ENCODE measurements at regions not wholly inside any gene's neighbourhood (a gene's known extent, or its start where the extent isn't known, plus 50 kb on each side); places are given as distances from the start of the nearest gene placed in this dataset.

DNA sequence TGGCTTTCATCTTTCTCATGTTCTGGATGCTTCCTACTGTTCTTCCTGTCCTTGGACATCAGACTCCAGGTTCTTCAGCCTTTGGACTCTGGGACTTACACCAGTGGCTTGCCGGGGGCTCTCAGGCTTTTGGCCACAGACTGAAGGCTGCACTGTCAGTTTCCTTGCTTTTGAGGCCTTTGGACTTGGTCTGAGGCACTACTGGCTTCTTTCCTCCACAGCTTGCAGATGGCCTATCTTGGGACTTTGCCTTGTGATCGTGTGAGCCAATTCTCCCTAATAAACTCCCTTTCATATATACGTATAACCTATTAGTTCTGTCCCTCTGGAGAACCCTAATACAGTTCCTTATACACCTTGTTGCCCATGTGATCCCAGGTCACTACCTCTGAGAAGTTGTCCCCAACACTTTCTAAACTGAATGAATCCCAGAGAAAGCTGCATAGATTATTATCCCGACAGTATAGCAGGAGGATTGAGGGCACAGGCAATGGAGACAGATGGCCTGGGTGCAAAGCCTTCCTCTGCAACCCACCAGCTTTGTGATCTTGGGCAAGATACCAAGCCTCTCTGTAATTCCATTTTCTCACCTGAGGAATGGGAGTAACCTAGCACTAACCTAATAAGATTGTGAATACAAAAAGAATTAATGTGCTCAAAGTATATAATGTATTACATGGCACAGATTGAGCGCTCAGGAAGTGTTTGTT is 449.6 kb upstream of the BRINP1 start:
- no peak for DNase-seq

DNA sequence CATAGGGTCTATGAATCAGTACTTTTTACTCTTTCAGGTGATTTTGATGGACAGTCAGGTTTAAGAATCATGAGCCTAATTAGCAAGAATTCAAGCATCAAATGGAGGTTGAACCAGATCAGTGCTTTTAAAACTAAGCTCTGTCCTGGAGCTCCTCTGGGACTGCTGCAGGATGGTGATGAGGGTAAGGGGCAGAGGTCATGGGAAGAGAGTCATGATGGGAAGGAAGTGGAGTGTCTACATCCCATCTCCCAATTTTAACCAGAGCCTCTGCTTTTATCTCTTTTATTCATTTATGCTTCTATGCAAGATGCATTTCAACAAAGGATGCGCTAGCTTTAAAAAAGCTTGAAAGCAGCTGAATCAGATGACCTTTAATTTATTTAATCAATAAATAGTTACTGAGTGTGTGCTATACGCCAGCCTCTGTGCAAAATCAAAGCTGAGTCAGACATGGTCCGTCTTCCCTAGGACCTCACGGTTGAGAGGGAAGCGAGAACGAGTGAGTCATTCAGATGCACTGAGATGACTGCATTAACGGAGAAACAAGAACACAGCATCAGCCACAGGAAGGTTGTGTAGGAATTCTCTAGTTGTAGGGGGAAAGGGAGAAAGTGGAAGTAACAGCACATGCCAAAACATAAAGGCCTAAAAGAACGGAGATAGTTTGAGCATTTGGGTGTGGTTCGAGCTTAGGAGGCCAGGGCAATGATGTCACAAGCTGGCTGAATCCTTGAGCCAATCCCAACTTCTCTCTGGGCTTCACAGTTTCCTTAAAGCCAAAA is 441.6 kb upstream of the BRINP1 start:
- DNase-seq = no peak

DNA sequence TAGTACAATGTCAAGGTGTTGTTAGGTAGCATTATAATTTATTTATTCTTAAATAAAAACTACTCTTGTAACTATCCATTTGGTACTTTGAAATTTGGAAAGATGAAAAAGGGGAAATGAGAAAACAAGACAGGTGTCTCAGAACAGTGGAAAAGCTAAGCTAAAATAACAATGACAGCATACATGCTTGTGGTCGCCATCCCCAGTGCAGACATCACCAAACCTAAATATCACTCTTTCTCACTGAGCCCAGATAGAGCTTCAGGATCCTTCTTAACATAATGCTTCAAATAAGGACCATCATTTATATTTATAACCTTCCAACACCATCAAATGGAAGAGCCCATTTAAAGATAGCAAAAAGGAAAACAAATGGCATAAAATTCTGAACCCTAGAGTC is 434.4 kb upstream of the BRINP1 start:
- DNase-seq = no peak

DNA sequence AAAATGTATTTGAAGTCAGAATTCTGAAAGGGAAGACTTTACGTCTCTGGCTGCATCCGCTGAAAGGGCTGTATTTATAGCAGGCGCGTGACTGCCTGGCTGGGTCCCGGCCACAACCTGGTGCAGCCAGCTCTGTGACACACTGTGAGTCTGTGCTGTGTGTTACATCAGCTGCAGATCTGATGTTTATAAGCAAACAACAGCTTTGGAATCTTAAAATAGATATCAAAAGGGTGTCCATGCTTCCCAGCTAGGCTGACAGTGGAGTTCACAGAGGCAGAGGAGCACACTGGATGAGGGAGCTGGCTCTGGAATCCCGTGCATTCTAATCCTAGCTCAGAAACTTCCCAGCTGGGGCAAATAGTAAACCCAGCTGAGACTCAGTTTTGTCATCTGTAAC is 433.4 kb upstream of the BRINP1 start:
- no peak for DNase-seq

DNA sequence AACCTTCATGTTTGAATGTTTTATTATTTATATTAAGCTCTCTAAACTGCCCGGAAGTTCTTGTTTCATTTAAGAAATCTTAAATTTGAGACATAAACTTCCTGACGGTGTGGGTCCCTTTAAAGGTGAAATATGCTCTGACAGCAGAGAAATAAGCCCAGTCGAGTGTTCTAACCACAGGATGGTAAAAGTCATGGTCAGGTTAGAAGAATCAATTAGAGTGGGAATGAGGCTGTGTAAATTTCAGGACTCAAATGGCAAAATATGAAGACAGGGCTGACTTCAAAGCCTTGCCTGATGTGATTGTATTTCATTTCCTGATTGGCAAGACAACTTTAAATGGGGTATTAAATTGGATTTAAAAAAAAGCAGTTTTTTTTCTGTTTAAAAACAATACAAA is 432.9 kb upstream of the BRINP1 start:
- DNase-seq = no peak

DNA sequence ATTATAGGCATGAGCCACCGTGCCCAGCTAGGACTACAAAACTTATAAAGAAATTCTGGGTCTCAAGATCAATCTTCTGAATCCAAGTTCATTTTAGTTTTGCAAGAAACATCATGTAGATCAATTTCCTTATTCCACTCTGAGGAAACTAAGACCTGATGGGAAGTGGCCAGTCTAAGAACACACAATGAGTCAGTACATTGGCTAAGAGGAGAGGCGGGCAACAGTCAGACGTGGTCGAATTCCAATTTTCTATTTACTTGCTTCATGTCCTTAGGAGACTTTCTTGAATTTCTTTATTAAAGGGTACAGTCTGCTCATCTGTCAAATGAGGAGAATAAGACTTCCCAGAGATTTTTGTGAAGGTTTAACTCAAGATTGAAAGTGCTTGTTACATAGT is 432.1 kb upstream of the BRINP1 start:
- no peak for DNase-seq

DNA sequence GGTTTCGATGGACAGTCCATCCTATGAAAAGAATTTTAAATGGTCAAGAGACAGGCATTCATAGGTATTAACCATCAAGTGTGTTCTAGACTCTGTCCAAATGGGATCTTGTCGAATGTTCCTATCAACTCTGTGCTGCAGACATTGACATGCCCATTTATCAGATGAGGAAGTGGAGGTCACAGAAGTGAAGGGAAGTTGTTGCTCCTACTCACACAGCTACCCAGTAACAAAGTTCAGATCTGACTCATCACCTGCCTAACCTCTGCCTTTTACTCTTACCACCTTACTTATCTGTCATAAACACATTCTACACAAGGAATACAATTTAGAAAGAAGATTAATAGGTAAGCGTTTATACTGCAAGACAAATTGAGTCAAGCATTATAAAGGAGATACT is 426.2 kb upstream of the BRINP1 start:
- DNase-seq = no peak

DNA sequence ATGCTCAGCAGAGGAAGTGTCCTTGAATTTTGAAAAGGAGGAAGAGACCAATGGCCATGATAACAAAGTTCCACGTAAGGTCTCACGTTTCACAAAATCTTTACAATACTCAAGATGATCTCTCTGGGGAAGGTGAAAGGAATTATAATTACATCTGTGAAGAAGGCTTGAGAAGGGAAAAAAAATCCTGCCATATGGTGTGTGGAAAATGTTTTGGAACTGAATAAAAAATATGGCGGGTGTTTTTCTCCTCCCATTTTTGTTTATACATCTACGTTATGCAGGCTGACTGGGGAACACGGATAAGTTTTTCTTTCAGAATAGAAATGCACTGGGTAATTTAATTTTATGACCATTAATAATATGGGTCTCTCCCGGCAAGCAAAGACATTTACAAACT is 425.6 kb upstream of the BRINP1 start:
- no peak for DNase-seq

DNA sequence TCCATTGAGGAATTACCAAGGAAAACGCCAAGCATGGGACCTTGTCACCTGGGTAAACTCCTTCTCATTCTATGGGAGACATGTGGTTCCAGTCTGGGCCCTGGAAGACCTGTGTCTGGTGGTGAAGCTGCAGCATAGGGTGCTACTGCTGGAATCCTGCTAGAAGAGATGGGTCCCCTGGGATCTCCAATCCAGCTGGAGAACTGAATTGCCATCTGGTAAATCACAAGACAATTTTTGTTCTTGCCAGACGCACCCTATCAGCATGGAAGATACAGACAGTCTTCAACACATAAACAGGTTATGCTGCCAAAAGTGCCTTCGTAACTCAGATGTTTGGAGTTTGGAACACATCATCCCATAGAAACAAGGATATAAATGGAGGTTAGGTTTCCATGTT is 424.0 kb upstream of the BRINP1 start:
- no peak for DNase-seq

DNA sequence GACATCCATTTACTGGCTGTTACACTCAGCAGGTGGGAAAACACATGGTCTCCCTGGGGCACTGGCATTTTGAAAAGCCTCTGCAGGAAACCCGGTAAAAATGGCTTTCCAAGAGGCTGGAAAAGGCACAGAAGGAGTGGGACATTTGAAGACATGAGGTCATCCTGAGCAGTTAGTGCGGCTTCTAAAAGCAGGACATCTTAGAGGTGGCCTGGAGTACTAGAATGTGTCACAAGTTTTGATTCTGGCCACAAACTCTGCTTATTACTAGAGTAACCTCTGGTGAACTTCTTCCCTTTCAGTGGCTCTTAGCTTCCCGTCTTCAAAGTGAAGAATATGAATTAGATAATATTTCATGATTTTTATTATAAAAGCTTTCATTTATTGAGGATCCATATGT is 423.0 kb upstream of the BRINP1 start:
- DNase-seq = no peak

DNA sequence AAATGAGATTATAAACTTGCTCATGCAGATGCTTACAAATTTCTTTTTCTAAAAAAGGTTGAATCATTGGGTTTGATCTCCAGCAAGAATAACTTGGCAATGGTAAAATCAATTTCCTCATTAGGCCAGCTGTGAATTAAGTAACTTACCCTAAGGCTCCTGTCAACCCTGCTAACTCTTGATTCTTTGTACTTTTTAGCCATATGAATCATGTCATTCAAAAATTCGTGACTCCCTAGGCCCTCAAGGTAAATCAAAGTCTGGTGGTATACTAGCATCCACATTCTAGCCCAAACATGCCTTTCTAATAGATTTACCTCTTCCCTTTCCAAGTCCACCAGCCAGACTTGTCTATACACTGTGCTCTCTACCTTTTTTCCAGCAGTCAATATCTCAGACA is 420.8 kb upstream of the BRINP1 start:
- no peak for DNase-seq

DNA sequence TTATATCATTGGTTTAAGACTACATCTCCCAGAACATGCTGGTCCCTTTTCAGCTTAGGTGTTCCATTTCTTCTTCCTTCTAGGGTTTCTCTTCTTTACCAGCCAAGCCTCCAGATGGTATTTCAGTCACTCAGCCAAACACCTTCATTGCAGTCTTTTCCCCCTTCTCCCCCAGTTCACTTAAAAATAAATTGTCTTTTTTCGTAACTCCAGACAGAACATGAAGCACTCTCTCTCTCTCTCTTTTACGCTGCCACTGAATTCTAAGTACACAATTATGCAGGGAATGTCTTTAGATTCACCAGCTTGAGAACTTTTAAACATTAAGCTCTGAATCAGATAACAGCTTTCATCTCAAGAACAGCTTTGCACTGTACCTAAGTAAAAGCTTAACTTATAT is 419.7 kb upstream of the BRINP1 start:
- no peak for DNase-seq

DNA sequence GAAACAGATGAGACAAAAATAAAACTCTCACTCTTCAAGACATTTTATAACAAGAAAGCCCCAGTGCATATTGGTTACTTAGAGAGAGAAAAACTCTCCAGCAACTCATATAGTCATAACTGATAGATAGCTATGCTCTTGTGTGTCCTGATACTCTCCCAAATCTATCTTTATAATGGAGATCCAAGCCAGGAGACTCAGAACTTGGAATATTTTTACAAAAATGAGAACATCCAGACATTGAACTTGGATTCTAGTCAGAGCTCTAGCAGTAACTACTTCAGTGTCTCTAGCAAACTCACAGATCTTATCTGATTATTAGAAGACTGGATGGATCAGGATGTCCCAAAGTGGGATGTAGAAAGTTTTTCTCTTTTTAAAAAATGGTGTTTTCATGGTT is 412.7 kb upstream of the BRINP1 start:
- DNase-seq = no peak

DNA sequence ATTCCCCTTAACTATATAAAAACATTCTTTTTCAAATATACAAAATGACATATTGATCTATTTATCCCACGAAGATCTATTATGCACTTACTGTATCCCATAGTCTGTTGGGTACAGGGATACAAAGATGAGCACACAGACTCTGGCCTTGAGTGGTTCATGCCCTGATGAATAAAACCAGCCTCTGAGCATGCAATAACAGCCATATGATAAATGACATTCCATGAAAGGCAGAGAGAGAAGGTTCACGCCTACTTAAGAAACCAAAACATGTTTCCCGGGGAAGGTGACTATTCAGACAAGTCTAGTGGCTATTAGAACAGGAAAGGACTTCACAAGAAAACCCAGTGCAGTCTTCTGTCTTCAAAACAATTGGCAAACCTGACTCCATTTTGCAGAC is 406.2 kb upstream of the BRINP1 start:
- no peak for DNase-seq

DNA sequence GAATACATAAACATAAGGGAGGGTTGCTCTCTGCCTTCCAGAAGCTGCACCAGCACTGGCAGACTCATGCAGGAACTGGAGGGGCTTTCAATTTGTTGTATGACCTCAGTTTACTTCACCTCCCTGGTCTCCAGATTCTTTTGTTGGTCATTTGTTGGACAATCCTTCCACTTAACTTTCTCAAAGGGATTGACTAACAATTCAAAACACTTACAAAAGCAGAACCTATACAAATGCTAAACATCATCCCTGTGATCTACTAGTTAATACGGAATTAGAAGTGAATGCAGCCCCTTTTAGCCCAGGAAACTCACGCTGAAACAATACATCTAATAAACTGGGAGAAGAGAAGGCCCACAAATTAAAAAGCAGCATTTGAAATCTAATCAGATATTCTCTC is 404.6 kb upstream of the BRINP1 start:
- DNase-seq = no peak

DNA sequence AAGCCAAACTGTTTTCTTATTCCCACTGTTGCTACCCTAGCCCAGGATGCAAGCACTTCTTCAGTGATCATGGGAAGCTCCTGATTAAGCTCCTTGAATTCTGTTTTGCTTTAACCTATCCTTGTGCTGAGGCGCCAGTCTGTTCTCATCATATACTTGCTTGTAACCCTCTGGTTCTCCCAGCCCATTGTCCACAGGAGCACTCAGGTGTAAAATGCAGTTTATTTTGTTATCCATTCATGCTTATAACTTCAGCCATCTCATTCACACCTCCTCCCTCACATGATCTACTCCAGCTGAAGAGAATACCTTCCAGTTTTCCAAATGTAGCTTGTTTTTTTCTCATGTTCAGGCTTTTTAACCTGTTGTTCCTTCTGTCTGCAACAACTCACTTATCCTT is 402.1 kb upstream of the BRINP1 start:
- DNase-seq = no peak

DNA sequence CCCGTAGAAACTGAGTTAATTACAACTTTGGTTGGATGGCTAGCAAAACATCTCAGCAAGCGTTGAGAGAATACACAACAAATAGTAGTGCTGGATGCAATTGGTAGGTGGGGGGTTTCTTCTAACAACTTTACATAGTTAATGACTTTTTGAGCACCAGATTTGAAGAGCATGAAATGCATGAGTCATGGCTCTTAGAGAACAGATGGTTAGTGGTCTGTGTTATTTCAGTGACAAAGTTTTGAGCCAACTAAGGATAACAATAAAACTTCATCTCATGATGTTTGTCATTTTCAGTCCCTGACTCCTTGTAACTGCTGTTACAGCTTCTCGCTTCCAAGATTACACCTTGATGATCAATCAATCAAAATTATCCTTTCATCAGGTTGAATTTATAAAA is 399.0 kb upstream of the BRINP1 start:
- no peak for DNase-seq

DNA sequence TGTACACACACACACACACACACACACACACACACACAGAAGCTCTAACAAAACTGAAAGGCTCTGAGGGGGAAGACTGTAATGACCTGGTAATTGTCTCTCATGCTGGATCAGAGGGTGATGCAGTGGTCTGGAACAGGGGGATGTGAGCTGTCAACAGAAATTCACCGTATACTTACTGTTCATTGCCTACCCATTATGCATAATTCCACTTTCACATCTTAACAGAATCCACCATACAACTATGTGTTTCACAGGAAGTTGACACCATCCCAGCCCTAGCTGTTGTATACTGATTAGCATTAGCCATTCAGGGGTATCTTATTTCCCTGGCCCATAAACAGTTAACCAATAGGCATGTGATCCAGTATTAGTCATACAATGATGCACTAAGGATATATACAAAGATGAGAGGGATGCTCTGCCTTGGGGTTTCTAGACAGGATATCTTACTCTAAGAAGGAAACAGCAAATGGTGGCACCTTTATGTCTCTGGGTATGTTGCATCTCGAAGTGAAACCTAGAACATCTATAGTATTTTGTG is 396.5 kb upstream of the BRINP1 start:
- DNase-seq = no peak

DNA sequence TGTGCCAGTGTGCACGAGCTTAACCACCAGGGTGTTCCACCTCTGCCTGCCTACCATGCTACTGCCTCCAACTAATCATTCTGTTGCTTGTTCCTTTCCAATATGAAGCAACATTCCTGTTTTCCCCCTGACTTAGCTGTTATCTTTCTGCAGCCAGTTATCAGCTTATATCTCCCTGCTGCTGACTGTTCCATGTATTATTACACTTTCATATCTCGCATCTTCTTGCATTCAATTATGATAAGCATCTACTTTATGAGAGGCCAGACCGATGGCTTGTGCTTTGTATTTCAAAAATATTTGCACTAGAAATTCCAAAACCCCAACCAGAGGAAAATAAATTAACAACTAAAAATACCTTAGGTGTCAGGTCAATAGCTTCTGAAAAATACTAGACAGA is 394.0 kb upstream of the BRINP1 start:
- no peak for DNase-seq

DNA sequence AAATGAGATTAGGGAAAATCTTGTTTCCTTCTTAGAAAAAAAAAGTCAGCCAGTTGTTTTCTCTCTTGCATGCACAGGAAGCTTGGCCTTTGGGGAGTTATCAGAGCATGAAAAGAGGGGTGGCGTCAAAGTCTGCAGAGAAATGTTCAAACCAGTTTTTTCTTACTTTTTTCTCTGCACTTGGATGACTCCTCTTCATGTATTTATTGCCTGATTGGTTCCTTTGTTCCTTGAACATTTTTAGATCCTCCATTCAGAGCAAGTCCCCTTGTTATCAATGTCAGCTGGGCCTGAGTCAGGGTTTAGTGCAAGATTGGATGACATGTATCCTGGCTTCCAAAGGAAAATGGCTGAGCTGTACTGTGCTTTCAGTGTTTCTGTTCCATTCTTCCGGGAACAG is 392.6 kb upstream of the BRINP1 start:
- no peak for DNase-seq

DNA sequence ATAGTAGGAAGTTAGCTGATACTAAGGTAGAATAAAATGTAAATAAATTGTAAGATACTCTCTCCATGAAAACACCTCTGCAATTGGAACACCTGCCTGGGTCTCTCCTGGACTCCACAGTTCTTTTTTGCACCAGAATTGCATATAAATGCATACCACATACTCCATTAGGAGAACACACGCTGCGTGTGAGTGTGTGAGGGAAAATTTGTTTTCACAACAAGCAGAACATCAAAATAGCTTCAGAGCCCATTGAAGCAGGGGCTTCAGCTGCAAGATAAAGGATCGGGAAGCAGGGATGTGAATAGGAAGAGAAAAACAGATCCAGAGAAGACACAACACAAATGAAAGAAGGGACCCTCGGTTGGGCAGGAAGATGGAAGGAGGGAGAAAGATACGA is 389.8 kb upstream of the BRINP1 start:
- no peak for DNase-seq

DNA sequence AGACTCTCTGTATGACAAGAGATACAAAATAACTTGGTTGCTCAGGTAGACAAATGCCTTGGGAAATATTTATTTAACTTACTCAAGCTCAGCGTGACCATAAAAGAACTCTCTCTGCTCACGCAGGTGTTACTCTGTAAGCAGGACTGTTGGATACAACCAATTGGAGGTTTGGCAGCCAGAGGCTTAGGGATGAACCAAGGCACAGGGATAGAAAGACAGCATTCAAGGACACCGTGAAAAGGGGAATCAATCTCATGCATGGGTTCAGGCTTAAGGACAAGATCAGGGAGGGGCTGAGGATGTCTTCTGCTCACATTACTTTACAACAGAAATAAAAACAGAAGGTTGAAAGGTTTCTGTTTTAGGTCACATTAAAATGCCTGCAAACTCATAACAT is 389.0 kb upstream of the BRINP1 start:
- no peak for DNase-seq

DNA sequence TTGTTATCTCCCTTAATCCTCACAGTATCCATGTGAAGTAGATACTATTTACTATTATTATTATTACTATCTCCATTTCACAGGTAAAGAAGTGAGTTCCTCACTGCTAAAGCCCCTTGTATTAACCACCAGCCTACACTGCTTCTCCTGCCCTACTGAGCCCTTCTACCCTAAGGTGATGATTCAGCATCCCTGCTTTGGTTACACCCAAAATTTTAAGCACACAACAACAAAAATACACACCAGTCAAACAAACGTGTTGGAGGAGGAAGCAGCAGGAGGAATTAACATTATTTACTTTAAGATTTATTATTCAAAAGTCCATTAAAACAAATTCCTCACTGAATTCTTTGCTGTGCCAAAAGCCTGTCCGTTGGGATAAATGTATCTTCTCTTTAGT is 370.2 kb upstream of the BRINP1 start:
- no peak for DNase-seq

Data from activated effector memory CD4-positive, alpha-beta T cell treated with Interleukin-2 at 50 U/mL for 16 hours (primary cell).